PC-3 (cell line): ENCODE measurements at regions not wholly inside any gene's neighbourhood (a gene's known extent, or its start where the extent isn't known, plus 50 kb on each side); places are given as distances from the start of the nearest gene placed in this dataset.

Experiments used
- ATAC-seq: fragments of 200-7000 bp; cut with Tn5 transposase; 2 replicates; pipeline ENCODE4 v1.9.1; 2020; ENCODE audit warnings: mild to moderate bottlenecking, moderate library complexity
- BruUV-seq: library from RNA; stranded (reverse); fragments of 400-500 nt; replicated peaks from 2 replicates; lab custom pipeline; 2021; lab: Mats Ljungman, UMichigan
- CTCF ChIA-PET: fragments of 300-600 bp; sonication (Branson Sonifier 250); formaldehyde crosslinking; loops from one replicate; lab custom pipeline; 2022; ENCODE audit warnings: antibody characterized with exemption; lab: Charles Lee
- POLR2A ChIA-PET: fragments of 300-600 bp; sonication (Branson Sonifier 250); formaldehyde crosslinking; loops from one replicate; lab custom pipeline; 2022; ENCODE audit warnings: antibody characterized with exemption; ENCODE audit not compliant: unreplicated experiment; lab: Charles Lee
- DNase-seq: peaks from one replicate; pipeline ENCODE4 v3.0.0-alpha.2; 2015
- H2AFZ ChIP-seq: fragments of 300-600 bp; sonication (generic); 2 replicates; pipeline ENCODE4 v1.6.0; 2016; ENCODE audit warnings: antibody characterized with exemption, low read length
- H3F3A ChIP-seq: fragments of 300-600 bp; sonication (generic); one replicate; pipeline ENCODE4 v1.6.0; 2017; ENCODE audit warnings: antibody characterized with exemption, low read length, control low read depth, mild to moderate bottlenecking; ENCODE audit not compliant: unreplicated experiment
- H3K27ac ChIP-seq: fragments of 300-600 bp; sonication (generic); 2 replicates; pipeline ENCODE4 v1.5.1; 2016; ENCODE audit warnings: mild to moderate bottlenecking, low read length
- H3K27me3 ChIP-seq: fragments of 300-600 bp; sonication (generic); 2 replicates; pipeline ENCODE4 v1.6.1; 2016; ENCODE audit warnings: low read length, mixed read lengths
- H3K36me3 ChIP-seq: fragments of 300-600 bp; sonication (generic); 2 replicates; pipeline ENCODE4 v1.6.1; 2016; ENCODE audit warnings: low read depth, mixed run types, low read length, mixed read lengths
- H3K4me1 ChIP-seq: fragments of 300-600 bp; sonication (generic); 2 replicates; pipeline ENCODE4 v1.5.1; 2016; ENCODE audit warnings: low read length; ENCODE audit not compliant: insufficient read depth
- H3K4me2 ChIP-seq: fragments of 300-600 bp; sonication (generic); 2 replicates; pipeline ENCODE4 v1.6.0; 2016; ENCODE audit warnings: low read length
- H3K4me3 ChIP-seq: fragments of 300-600 bp; sonication (generic); 2 replicates; pipeline ENCODE4 v1.5.1; 2016; ENCODE audit warnings: mild to moderate bottlenecking, low read length, mixed read lengths
- H3K79me2 ChIP-seq: fragments of 300-600 bp; sonication (generic); 2 replicates; pipeline ENCODE4 v1.6.1; 2017; ENCODE audit warnings: low read length, mixed read lengths
- H3K9ac ChIP-seq: fragments of 300-600 bp; sonication (generic); 2 replicates; pipeline ENCODE4 v1.6.0; 2016; ENCODE audit warnings: mild to moderate bottlenecking, low read length
- H3K9me2 ChIP-seq: fragments of 300-600 bp; sonication (generic); replicated peaks from 2 replicates; pipeline ENCODE4 v1.6.1; 2016; ENCODE audit warnings: mixed run types, low read length, mixed read lengths
- H3K9me3 ChIP-seq: fragments of 300-600 bp; sonication (generic); 2 replicates; pipeline ENCODE4 v1.6.1; 2016; ENCODE audit warnings: low read length, mixed read lengths
- H4K20me1 ChIP-seq: fragments of 300-600 bp; sonication (generic); 2 replicates; pipeline ENCODE4 v1.6.1; 2016; ENCODE audit warnings: low read length, mixed read lengths
- EZH2 ChIP-seq: fragments of 300-600 bp; sonication (generic); IDR thresholded peaks from one replicate; pipeline ENCODE4 v1.6.1; 2017; ENCODE audit warnings: antibody characterized with exemption, mild to moderate bottlenecking, low read length; ENCODE audit not compliant: unreplicated experiment
- EZH2phosphoT487 ChIP-seq: fragments of 300-600 bp; sonication (generic); IDR thresholded peaks from 2 replicates; pipeline ENCODE4 v1.6.1; 2018; ENCODE audit warnings: mild to moderate bottlenecking, antibody characterized with exemption, low read length, borderline replicate concordance
- intact Hi-C: fragments of 100-400 bp; cut with micrococcal nuclease; formaldehyde crosslinking; loops from 2 replicates; pipeline ENCODE4 v1.9.0; 2023
- TF ChIP-seq, protein P1 (sequence below): fragments of 300-600 bp; sonication (generic); conservative IDR thresholded peaks from 2 replicates; pipeline ENCODE4 v1.5.1; 2017; ENCODE audit warnings: antibody characterized with exemption, low read depth, mild to moderate bottlenecking, low read length

DNA sequence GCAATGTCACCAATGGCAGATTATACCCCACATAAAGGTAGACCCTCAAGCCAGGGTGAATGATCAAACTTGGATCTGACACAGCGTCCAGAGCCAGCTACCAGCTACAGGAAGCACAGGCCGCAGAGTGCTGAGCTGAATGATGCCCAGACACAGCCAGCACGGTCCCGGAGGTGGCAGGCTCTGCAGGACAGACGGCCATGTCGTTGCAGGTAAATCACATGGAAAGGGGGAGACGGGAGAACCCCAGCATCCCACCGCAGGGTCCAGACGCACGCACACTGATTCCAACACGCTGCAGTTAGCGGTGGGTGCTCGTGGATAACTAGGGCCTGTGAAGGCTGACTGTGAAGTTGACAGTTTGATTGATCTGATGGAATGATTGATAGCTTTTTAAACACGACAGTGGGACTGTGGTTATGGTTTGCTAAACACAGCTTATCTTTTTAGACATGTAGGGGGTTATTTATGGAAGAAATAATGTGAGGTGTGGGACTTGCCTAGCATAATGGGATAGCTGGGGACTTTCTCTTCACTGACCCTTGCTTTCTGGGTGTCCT is 228.5 kb downstream of the ERMARD start:
- H3K27ac ChIP-seq = no peak overlapping the region
- no peaks in the 10 kb centered on the region for H3K4me1 ChIP-seq
- H3K9ac ChIP-seq = no peak overlapping the region
- TF ChIP-seq, protein P1, sequence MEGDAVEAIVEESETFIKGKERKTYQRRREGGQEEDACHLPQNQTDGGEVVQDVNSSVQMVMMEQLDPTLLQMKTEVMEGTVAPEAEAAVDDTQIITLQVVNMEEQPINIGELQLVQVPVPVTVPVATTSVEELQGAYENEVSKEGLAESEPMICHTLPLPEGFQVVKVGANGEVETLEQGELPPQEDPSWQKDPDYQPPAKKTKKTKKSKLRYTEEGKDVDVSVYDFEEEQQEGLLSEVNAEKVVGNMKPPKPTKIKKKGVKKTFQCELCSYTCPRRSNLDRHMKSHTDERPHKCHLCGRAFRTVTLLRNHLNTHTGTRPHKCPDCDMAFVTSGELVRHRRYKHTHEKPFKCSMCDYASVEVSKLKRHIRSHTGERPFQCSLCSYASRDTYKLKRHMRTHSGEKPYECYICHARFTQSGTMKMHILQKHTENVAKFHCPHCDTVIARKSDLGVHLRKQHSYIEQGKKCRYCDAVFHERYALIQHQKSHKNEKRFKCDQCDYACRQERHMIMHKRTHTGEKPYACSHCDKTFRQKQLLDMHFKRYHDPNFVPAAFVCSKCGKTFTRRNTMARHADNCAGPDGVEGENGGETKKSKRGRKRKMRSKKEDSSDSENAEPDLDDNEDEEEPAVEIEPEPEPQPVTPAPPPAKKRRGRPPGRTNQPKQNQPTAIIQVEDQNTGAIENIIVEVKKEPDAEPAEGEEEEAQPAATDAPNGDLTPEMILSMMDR = no peak
- TF ChIP-seq EZH2phosphoT487 (no peak), EZH2 (no peak)
- no peak overlapping the region for H3K4me2 ChIP-seq
- ATAC-seq (no peak), DNase-seq (no peak)
- BruUV-seq = no TSS peak
- no peak overlapping the region for H3K4me3 ChIP-seq
- no peaks in the 10 kb centered on the region for H3K9me2 ChIP-seq
- POLR2A ChIA-PET = no interaction called here
- H3K36me3 ChIP-seq = no peaks in the 10 kb centered on the region
- no peaks in the 10 kb centered on the region for H3K9me3 ChIP-seq
- no peaks in the 10 kb centered on the region for H3K27me3 ChIP-seq
- H3K79me2 ChIP-seq = no peaks in the 10 kb centered on the region
- intact Hi-C loops = no loop called here
- no peaks in the 10 kb centered on the region for H4K20me1 ChIP-seq
- CTCF ChIA-PET = no interaction called here
- no peak overlapping the region for H2AFZ ChIP-seq
- no peaks in the 10 kb centered on the region for H3F3A ChIP-seq

GRCh38 chr6:169978615-169979161 is 227.3 kb downstream of the ERMARD start:
- H3K4me3 ChIP-seq = no peak overlapping the region
- ATAC-seq = no peak
- no TSS peak for BruUV-seq
- no peaks in the 10 kb centered on the region for H4K20me1 ChIP-seq
- no peaks in the 10 kb centered on the region for H3K9me2 ChIP-seq
- no peak overlapping the region for H3K27ac ChIP-seq
- H3K36me3 ChIP-seq = no peaks in the 10 kb centered on the region
- no peaks in the 10 kb centered on the region for H3K9me3 ChIP-seq
- no peak overlapping the region for H2AFZ ChIP-seq
- no peaks in the 10 kb centered on the region for H3K79me2 ChIP-seq
- H3K4me1 ChIP-seq = no peaks in the 10 kb centered on the region
- H3K9ac ChIP-seq = no peak overlapping the region
- intact Hi-C loops = no loop called here
- TF ChIP-seq EZH2 (no peak), EZH2phosphoT487 (no peak)
- TF ChIP-seq, protein P1 = no peak
- POLR2A ChIA-PET = no interaction called here
- CTCF ChIA-PET = no interaction called here
- no peak for DNase-seq
- no peaks in the 10 kb centered on the region for H3F3A ChIP-seq
- H3K4me2 ChIP-seq = no peak overlapping the region
- no peaks in the 10 kb centered on the region for H3K27me3 ChIP-seq
